ENCODE measurements at regions not wholly inside any gene's neighbourhood (a gene's known extent, or its start where the extent isn't known, plus 50 kb on each side); places are given as distances from the start of the nearest gene placed in this dataset.

DNA sequence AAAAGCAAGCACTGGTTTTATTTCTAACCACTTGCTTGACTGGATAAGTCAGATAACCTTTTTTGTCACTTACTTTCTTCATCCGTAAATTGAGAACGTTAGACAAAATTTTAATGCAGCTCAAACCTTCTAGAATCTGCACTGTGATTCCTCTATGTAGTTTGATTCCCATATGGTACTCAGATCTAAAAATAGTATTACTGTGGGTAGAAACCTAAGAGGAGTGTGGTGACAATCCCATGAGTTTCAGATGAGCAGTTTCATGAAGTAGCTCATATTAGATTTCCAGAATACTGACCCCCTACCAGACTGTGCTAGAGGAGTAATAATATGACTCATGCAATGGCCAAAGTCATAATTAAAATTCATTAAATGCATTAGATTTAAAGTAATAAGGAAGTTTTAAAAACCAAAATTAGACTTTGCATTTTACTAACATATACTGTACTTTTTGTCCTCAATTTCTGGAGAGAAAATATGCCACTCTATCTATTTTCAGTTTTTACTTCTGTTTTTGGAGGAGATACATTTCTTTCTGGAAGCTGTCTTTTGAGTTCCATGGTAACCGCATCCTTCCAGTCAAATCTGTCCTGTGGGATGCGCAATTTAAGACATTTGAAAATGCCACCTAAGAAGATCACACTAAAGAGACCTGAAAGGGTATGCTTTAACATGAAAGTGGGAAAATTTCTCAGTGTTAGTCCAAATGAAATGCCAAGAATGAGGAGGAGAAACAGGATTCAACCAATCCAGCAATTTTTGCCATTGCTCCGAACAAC, 64.1 kb upstream of the GPM6A start:
- no peaks in the 10 kb centered on the region for H3K9me2 ChIP-seq (replicated peaks; ENCODE audit: insufficient read depth, low read length)
- TF ChIP-seq, protein P1, sequence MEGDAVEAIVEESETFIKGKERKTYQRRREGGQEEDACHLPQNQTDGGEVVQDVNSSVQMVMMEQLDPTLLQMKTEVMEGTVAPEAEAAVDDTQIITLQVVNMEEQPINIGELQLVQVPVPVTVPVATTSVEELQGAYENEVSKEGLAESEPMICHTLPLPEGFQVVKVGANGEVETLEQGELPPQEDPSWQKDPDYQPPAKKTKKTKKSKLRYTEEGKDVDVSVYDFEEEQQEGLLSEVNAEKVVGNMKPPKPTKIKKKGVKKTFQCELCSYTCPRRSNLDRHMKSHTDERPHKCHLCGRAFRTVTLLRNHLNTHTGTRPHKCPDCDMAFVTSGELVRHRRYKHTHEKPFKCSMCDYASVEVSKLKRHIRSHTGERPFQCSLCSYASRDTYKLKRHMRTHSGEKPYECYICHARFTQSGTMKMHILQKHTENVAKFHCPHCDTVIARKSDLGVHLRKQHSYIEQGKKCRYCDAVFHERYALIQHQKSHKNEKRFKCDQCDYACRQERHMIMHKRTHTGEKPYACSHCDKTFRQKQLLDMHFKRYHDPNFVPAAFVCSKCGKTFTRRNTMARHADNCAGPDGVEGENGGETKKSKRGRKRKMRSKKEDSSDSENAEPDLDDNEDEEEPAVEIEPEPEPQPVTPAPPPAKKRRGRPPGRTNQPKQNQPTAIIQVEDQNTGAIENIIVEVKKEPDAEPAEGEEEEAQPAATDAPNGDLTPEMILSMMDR (IDR thresholded peaks at IDR 0.05; ENCODE audit: insufficient read depth, low read length, poor library complexity, severe bottlenecking): no peak
- TF ChIP-seq EZH2phosphoT487 (conservative IDR thresholded peaks at IDR 0.05; ENCODE audit: low read length): no peak
- H3K79me2 ChIP-seq (ENCODE audit: insufficient read depth, low read length): no peaks in the 10 kb centered on the region
- no peaks in the 10 kb centered on the region for H3F3A ChIP-seq (ENCODE audit: insufficient read depth)
- no peak overlapping the region for H3K9ac ChIP-seq (ENCODE audit: low read length)
- H3K4me3 ChIP-seq (ENCODE audit: insufficient read depth, low read length, poor library complexity, severe bottlenecking): no peak overlapping the region
- H3K36me3 ChIP-seq (ENCODE audit: low read length): no peaks in the 10 kb centered on the region
- no peak overlapping the region for H3K27ac ChIP-seq (ENCODE audit: low read depth, low read length)
- no peaks in the 10 kb centered on the region for H4K20me1 ChIP-seq (ENCODE audit: low read depth, low read length)
- H3K9me3 ChIP-seq (ENCODE audit: insufficient read depth, low read length): no peaks in the 10 kb centered on the region
- no peak overlapping the region for H2AFZ ChIP-seq (ENCODE audit: low read depth, low read length, severe bottlenecking)
- no peaks in the 10 kb centered on the region for H3K27me3 ChIP-seq (ENCODE audit: low read length)
- H3K4me2 ChIP-seq (ENCODE audit: low read depth, low read length, poor library complexity, severe bottlenecking): no peak overlapping the region

DNA sequence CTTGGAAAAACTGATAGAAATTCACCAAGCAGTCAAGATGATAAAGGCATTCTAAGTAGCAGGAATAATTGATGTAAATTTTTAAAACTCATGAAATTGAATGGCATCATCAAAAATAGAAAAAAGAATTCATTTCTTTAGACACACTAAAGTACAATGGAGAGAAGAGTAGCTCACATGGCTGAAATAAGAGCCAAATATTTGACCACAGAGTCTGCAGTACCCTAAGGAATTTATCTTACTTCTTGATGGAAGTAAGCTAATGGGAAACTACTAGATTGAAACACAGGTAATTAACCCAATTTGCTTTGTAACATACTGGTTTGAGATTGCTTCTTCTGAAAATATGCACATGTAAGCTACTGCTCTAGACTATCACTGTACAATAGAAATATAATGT, 70.8 kb upstream of the GPM6A start:
- no peaks in the 10 kb centered on the region for H4K20me1 ChIP-seq (ENCODE audit: low read depth, low read length)
- no peaks in the 10 kb centered on the region for H3K9me2 ChIP-seq (replicated peaks; ENCODE audit: insufficient read depth, low read length)

DNA sequence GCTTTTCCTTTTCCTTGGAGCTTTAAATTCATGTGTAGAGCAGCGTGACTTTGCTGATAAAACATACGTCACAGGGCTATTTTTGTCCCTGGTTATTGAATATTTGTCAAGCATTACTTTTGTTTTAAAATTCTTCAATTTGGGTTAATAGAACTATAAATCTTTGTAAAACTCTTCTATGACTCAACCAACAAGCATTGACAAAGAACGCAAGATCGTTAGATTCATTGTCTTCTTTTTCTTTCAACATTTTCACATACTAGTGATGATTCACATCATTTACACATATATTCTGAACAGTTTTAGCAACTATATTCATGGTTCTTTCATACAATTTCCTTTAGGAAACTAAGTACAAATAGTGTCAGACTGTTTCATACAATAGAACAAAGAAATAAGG, 72.0 kb upstream of the GPM6A start:
- H3K9me3 ChIP-seq (ENCODE audit: insufficient read depth, low read length): no peaks in the 10 kb centered on the region
- no peaks in the 10 kb centered on the region for H4K20me1 ChIP-seq (ENCODE audit: low read depth, low read length)
- H3F3A ChIP-seq (ENCODE audit: insufficient read depth): no peaks in the 10 kb centered on the region
- no peak overlapping the region for H3K27ac ChIP-seq (ENCODE audit: low read depth, low read length)
- no peak overlapping the region for H3K4me2 ChIP-seq (ENCODE audit: low read depth, low read length, poor library complexity, severe bottlenecking)
- H3K9me2 ChIP-seq (replicated peaks; ENCODE audit: insufficient read depth, low read length): no peaks in the 10 kb centered on the region
- no peaks in the 10 kb centered on the region; the same call in 1 of the 2 replicates for H3K36me3 ChIP-seq (ENCODE audit: low read length)
- H2AFZ ChIP-seq (ENCODE audit: low read depth, low read length, severe bottlenecking): no peak overlapping the region
- no peak for TF ChIP-seq EZH2phosphoT487 (conservative IDR thresholded peaks at IDR 0.05; ENCODE audit: low read length)
- TF ChIP-seq, protein P1 (IDR thresholded peaks at IDR 0.05; ENCODE audit: insufficient read depth, low read length, poor library complexity, severe bottlenecking): no peak
- H3K4me3 ChIP-seq (ENCODE audit: insufficient read depth, low read length, poor library complexity, severe bottlenecking): no peak overlapping the region
- no peaks in the 10 kb centered on the region for H3K27me3 ChIP-seq (ENCODE audit: low read length)
- H3K9ac ChIP-seq (ENCODE audit: low read length): no peak overlapping the region
- H3K79me2 ChIP-seq (ENCODE audit: insufficient read depth, low read length): no peaks in the 10 kb centered on the region

More for the DNA sequence above, 70.8 kb upstream of the GPM6A start:
- TF ChIP-seq, protein P1 (IDR thresholded peaks at IDR 0.05; ENCODE audit: insufficient read depth, low read length, poor library complexity, severe bottlenecking): no peak
- no peak for TF ChIP-seq EZH2phosphoT487 (conservative IDR thresholded peaks at IDR 0.05; ENCODE audit: low read length)
- Histone ChIP-seq H3K4me2 (ENCODE audit: low read depth, low read length, poor library complexity, severe bottlenecking) (no peak overlapping the region), H3K4me3 (ENCODE audit: insufficient read depth, low read length, poor library complexity, severe bottlenecking) (no peak overlapping the region), H3K36me3 (ENCODE audit: low read length) (no peaks in the 10 kb centered on the region; the same call in 1 of the 2 replicates), H2AFZ (ENCODE audit: low read depth, low read length, severe bottlenecking) (no peak overlapping the region), H3K9ac (ENCODE audit: low read length) (no peak overlapping the region), H3K79me2 (ENCODE audit: insufficient read depth, low read length) (no peaks in the 10 kb centered on the region), H3F3A (ENCODE audit: insufficient read depth) (no peaks in the 10 kb centered on the region), H3K27ac (ENCODE audit: low read depth, low read length) (no peak overlapping the region), H3K9me3 (ENCODE audit: insufficient read depth, low read length) (no peaks in the 10 kb centered on the region), H3K27me3 (ENCODE audit: low read length) (no peaks in the 10 kb centered on the region)
